PFSK-1 (cell line): ENCODE measurements at regions not wholly inside any gene's neighbourhood (a gene's known extent, or its start where the extent isn't known, plus 50 kb on each side); places are given as distances from the start of the nearest gene placed in this dataset.

Experiments used
- FOXP2 ChIP-seq: optimal IDR thresholded peaks from 2 replicates; pipeline ENCODE3; 2011; ENCODE audit warnings: borderline replicate concordance, control low read depth, inconsistent platforms; ENCODE audit not compliant: insufficient read depth; ENCODE audit errors: extremely low read length, extremely low read depth
- POLR2AphosphoS5 ChIP-seq: IDR thresholded peaks from 2 replicates; pipeline ENCODE4 v1.6.1; 2012; ENCODE audit warnings: low read depth, mild to moderate bottlenecking, control low read depth, low read length, moderate library complexity
- REST ChIP-seq, 2 experiments: IDR thresholded peaks; 2 replicates each; pipeline versions ENCODE4 v1.6.1 to v1.8.0; 2011 to 2012; ENCODE audit warnings: low read depth in 2 of 2, low read length in 2 of 2, control low read depth in 1 of 2, inconsistent platforms in 1 of 2, mild to moderate bottlenecking in 1 of 2, moderate library complexity in 1 of 2; ENCODE audit not compliant: insufficient read depth in 1 of 2
- SIN3A ChIP-seq: IDR thresholded peaks from 2 replicates; pipeline ENCODE4 v1.6.1; 2012; ENCODE audit warnings: mild to moderate bottlenecking, low read length, moderate library complexity, borderline replicate concordance; ENCODE audit not compliant: insufficient read depth
- TAF1 ChIP-seq: IDR thresholded peaks from 2 replicates; pipeline ENCODE4 v1.6.1; 2012; ENCODE audit warnings: low read length, control low read depth, borderline replicate concordance; ENCODE audit not compliant: insufficient read depth

- TF ChIP-seq REST (IDR thresholded peaks at IDR 0.05; ENCODE audit: insufficient read depth in 1 of 2, low read depth in 2 of 2, low read length in 2 of 2) = no peak
- TF ChIP-seq FOXP2 = no peak
Observed at GRCh38 chr2:14524803-14525080, 107.8 kb upstream of the LRATD1 start.

- no peak for TF ChIP-seq POLR2AphosphoS5
- no peak for TF ChIP-seq FOXP2
- no peak for TF ChIP-seq SIN3A
- TF ChIP-seq TAF1 = no peak
- no peak for TF ChIP-seq REST (IDR thresholded peaks at IDR 0.05; ENCODE audit: insufficient read depth in 1 of 2, low read depth in 2 of 2, low read length in 2 of 2)
Observed at GRCh38 chr2:14530506-14530905, 102.0 kb upstream of the LRATD1 start.

- TF ChIP-seq TAF1 (no peak), REST (IDR thresholded peaks at IDR 0.05; ENCODE audit: insufficient read depth in 1 of 2, low read depth in 2 of 2, low read length in 2 of 2) (no peak), SIN3A (no peak), FOXP2 (no peak), POLR2AphosphoS5 (no peak)
Observed at GRCh38 chr2:14533131-14533757, 99.3 kb upstream of the LRATD1 start.

DNA sequence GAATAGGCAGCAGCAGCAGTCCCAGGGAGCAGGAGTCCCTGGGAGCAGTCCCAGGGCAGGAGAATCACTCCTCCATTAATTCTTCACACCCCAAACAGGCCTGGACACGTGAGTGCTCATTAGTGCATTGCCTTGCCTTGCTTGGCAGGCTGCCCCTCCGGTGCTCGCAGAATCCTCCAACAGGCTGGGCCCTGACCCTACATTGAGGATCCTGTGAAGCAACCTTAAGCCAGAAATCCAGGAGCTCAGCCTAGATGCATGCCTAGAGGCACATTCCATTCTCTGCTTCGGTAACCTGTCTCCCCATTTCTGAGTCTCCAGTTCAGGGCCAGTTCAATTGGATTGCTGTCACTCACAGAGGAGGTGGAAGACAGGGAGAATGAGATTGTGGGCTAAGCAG, 97.4 kb upstream of the LRATD1 start:
- TF ChIP-seq SIN3A (no peak), TAF1 (no peak), REST (IDR thresholded peaks at IDR 0.05; ENCODE audit: insufficient read depth in 1 of 2, low read depth in 2 of 2, low read length in 2 of 2) (no peak), FOXP2 (no peak), POLR2AphosphoS5 (no peak)

DNA sequence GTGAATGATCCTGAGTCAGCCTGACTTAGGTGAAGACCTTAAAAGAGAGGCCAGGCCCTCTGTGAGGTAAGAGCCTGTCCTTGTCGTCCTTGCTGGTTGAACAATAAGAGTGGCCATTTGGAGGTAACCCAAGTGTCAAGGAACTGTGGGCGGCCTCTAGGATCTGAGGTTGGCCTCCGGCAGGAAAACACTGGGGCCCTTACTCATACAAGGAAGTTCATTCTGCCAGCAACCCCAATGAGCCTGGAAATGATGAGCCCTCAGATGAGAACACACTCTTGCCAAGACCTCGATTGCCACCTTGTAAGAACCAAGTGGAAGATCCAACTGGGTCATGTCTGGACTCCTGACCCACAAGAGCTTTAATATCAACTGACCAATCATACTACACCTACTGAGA, 95.5 kb upstream of the LRATD1 start:
- TF ChIP-seq SIN3A = no peak
- no peak for TF ChIP-seq REST (IDR thresholded peaks at IDR 0.05; ENCODE audit: insufficient read depth in 1 of 2, low read depth in 2 of 2, low read length in 2 of 2)
- TF ChIP-seq FOXP2 = no peak
- no peak for TF ChIP-seq TAF1
